K562 (cell line): ENCODE measurements at regions not wholly inside any gene's neighbourhood (a gene's known extent, or its start where the extent isn't known, plus 50 kb on each side); places are given as distances from the start of the nearest gene placed in this dataset.

Experiments used
- EZH2 ChIP-seq: IDR thresholded peaks from 2 replicates; pipeline ENCODE4 v1.6.1; 2012; ENCODE audit warnings: low read depth, mild to moderate bottlenecking, inconsistent platforms, low read length, borderline replicate concordance
- HDAC2 ChIP-seq: fragments of 450-650 bp; IDR thresholded peaks from 2 replicates; pipeline ENCODE4 v1.6.1; 2016; ENCODE audit warnings: mild to moderate bottlenecking
- NFYB ChIP-seq: IDR thresholded peaks from 2 replicates; pipeline ENCODE4 v1.6.1; 2011; ENCODE audit warnings: mild to moderate bottlenecking, moderate library complexity; ENCODE audit not compliant: insufficient read length; ENCODE audit errors: extremely low read depth
- SREBF2 ChIP-seq: sonication (generic); formaldehyde crosslinking; IDR thresholded peaks from 2 replicates; pipeline ENCODE4 v1.4.0; 2020; ENCODE audit warnings: mild to moderate bottlenecking, missing genetic modification reagents
- ZFPM2 ChIP-seq: fragments of 250-450 bp; sonication (Bioruptor Pico); IDR thresholded peaks from 2 replicates; pipeline ENCODE4 v1.5.1; 2022; ENCODE audit warnings: mild to moderate bottlenecking
- ZZZ3 ChIP-seq: fragments of 450-650 bp; IDR thresholded peaks from 2 replicates; pipeline ENCODE4 v1.6.1; 2016; ENCODE audit warnings: antibody characterized with exemption, mild to moderate bottlenecking, moderate library complexity
- TF ChIP-seq, protein P1 (sequence below): sonication (generic); formaldehyde crosslinking; IDR thresholded peaks from 2 replicates; pipeline ENCODE4 v1.8.0; 2022; ENCODE audit warnings: mild to moderate bottlenecking, missing genetic modification reagents
- TF ChIP-seq, protein P2 (sequence below): fragments of 150-350 bp; conservative IDR thresholded peaks from 2 replicates; pipeline ENCODE4 v1.6.1; 2014; ENCODE audit warnings: low read length
- TF ChIP-seq, protein P3 (sequence below), 3 experiments: IDR thresholded peaks in 2 of 3; conservative IDR thresholded peaks in 1 of 3; 2 replicates each; pipeline ENCODE4 v1.5.1; 2011 to 2012; ENCODE audit warnings: low read length in 3 of 3, mild to moderate bottlenecking in 3 of 3, control low read depth in 2 of 3, improper control_type of control experiment in 1 of 3, inconsistent platforms in 1 of 3, low read depth in 1 of 3, mixed read lengths in 1 of 3, moderate library complexity in 1 of 3; ENCODE audit not compliant: insufficient read depth in 2 of 3

DNA sequence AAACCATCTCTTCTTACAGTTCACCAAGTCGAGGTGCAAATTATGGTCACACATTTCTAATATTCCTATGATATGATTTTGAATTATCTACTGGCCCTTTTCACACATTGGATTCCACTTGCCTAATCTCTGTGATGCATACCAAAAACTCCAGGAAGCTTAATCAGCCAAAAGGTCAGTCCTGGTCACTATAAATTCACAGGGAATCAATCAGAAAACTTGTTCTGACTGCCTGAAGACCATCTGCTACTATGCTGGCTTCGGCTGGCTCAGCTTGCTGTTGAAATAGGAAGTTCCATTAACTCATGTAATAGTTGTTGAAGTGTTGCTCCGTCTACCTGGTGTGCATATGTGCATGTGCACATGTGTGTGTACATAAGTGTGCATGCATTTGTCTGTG is 142.8 kb upstream of the FLRT2 start:
- TF ChIP-seq EZH2, result no peak
- TF ChIP-seq SREBF2 (CRISPR knock-in tag), result no peak
- TF ChIP-seq, protein P1, sequence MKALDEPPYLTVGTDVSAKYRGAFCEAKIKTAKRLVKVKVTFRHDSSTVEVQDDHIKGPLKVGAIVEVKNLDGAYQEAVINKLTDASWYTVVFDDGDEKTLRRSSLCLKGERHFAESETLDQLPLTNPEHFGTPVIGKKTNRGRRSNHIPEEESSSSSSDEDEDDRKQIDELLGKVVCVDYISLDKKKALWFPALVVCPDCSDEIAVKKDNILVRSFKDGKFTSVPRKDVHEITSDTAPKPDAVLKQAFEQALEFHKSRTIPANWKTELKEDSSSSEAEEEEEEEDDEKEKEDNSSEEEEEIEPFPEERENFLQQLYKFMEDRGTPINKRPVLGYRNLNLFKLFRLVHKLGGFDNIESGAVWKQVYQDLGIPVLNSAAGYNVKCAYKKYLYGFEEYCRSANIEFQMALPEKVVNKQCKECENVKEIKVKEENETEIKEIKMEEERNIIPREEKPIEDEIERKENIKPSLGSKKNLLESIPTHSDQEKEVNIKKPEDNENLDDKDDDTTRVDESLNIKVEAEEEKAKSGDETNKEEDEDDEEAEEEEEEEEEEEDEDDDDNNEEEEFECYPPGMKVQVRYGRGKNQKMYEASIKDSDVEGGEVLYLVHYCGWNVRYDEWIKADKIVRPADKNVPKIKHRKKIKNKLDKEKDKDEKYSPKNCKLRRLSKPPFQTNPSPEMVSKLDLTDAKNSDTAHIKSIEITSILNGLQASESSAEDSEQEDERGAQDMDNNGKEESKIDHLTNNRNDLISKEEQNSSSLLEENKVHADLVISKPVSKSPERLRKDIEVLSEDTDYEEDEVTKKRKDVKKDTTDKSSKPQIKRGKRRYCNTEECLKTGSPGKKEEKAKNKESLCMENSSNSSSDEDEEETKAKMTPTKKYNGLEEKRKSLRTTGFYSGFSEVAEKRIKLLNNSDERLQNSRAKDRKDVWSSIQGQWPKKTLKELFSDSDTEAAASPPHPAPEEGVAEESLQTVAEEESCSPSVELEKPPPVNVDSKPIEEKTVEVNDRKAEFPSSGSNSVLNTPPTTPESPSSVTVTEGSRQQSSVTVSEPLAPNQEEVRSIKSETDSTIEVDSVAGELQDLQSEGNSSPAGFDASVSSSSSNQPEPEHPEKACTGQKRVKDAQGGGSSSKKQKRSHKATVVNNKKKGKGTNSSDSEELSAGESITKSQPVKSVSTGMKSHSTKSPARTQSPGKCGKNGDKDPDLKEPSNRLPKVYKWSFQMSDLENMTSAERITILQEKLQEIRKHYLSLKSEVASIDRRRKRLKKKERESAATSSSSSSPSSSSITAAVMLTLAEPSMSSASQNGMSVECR, result no peak
- TF ChIP-seq, protein P2, sequence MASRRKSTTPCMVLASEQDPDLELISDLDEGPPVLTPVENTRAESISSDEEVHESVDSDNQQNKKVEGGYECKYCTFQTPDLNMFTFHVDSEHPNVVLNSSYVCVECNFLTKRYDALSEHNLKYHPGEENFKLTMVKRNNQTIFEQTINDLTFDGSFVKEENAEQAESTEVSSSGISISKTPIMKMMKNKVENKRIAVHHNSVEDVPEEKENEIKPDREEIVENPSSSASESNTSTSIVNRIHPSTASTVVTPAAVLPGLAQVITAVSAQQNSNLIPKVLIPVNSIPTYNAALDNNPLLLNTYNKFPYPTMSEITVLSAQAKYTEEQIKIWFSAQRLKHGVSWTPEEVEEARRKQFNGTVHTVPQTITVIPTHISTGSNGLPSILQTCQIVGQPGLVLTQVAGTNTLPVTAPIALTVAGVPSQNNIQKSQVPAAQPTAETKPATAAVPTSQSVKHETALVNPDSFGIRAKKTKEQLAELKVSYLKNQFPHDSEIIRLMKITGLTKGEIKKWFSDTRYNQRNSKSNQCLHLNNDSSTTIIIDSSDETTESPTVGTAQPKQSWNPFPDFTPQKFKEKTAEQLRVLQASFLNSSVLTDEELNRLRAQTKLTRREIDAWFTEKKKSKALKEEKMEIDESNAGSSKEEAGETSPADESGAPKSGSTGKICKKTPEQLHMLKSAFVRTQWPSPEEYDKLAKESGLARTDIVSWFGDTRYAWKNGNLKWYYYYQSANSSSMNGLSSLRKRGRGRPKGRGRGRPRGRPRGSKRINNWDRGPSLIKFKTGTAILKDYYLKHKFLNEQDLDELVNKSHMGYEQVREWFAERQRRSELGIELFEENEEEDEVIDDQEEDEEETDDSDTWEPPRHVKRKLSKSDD, result no peak
- TF ChIP-seq ZZZ3, result no peak
- no peak for TF ChIP-seq HDAC2
- TF ChIP-seq, protein P3, sequence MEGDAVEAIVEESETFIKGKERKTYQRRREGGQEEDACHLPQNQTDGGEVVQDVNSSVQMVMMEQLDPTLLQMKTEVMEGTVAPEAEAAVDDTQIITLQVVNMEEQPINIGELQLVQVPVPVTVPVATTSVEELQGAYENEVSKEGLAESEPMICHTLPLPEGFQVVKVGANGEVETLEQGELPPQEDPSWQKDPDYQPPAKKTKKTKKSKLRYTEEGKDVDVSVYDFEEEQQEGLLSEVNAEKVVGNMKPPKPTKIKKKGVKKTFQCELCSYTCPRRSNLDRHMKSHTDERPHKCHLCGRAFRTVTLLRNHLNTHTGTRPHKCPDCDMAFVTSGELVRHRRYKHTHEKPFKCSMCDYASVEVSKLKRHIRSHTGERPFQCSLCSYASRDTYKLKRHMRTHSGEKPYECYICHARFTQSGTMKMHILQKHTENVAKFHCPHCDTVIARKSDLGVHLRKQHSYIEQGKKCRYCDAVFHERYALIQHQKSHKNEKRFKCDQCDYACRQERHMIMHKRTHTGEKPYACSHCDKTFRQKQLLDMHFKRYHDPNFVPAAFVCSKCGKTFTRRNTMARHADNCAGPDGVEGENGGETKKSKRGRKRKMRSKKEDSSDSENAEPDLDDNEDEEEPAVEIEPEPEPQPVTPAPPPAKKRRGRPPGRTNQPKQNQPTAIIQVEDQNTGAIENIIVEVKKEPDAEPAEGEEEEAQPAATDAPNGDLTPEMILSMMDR (IDR thresholded peaks at IDR 0.05 in 2 of 3, conservative IDR thresholded peaks at IDR 0.05 in 1 of 3; ENCODE audit: insufficient read depth in 2 of 3, low read depth in 1 of 3, low read length in 3 of 3), result no peak
- no peak for TF ChIP-seq ZFPM2 (CRISPR knock-in tag)
- no peak for TF ChIP-seq NFYB
